ENCODE measurements at regions not wholly inside any gene's neighbourhood (a gene's known extent, or its start where the extent isn't known, plus 50 kb on each side); places are given as distances from the start of the nearest gene placed in this dataset.

- H3K9me2 ChIP-seq (replicated peaks; ENCODE audit: insufficient read depth, low read length), result no peaks in the 10 kb centered on the region
- H3K4me2 ChIP-seq (ENCODE audit: low read depth, low read length, poor library complexity, severe bottlenecking), result no peak overlapping the region
Observed at GRCh38 chr7:13036256-13036780, 348.9 kb downstream of the ARL4A start.

GRCh38 chr7:13037216-13037615, 349.8 kb downstream of the ARL4A start:
- no peaks in the 10 kb centered on the region for H3K79me2 ChIP-seq (ENCODE audit: insufficient read depth, low read length)
- no peaks in the 10 kb centered on the region for H3K36me3 ChIP-seq (ENCODE audit: low read length)
- H4K20me1 ChIP-seq (ENCODE audit: low read depth, low read length), result no peaks in the 10 kb centered on the region
- H3F3A ChIP-seq (ENCODE audit: insufficient read depth), result no peaks in the 10 kb centered on the region
- H3K4me3 ChIP-seq (ENCODE audit: insufficient read depth, low read length, poor library complexity, severe bottlenecking), result no peak overlapping the region
- H2AFZ ChIP-seq (ENCODE audit: low read depth, low read length, severe bottlenecking), result no peak overlapping the region
- no peak for TF ChIP-seq EZH2phosphoT487 (conservative IDR thresholded peaks at IDR 0.05; ENCODE audit: low read length)
- no peak for TF ChIP-seq CTCF (IDR thresholded peaks at IDR 0.05; ENCODE audit: insufficient read depth, low read length, poor library complexity, severe bottlenecking)
- H3K9ac ChIP-seq (ENCODE audit: low read length), result no peak overlapping the region
- H3K27ac ChIP-seq (ENCODE audit: low read depth, low read length), result no peak overlapping the region
- H3K27me3 ChIP-seq (ENCODE audit: low read length), result no peaks in the 10 kb centered on the region
- H3K4me2 ChIP-seq (ENCODE audit: low read depth, low read length, poor library complexity, severe bottlenecking), result no peak overlapping the region
- no peaks in the 10 kb centered on the region for H3K9me2 ChIP-seq (replicated peaks; ENCODE audit: insufficient read depth, low read length)
- no peaks in the 10 kb centered on the region for H3K9me3 ChIP-seq (ENCODE audit: insufficient read depth, low read length)

More at GRCh38 chr7:13036256-13036780, 348.9 kb downstream of the ARL4A start:
- TF ChIP-seq CTCF (IDR thresholded peaks at IDR 0.05; ENCODE audit: insufficient read depth, low read length, poor library complexity, severe bottlenecking) (no peak), EZH2phosphoT487 (conservative IDR thresholded peaks at IDR 0.05; ENCODE audit: low read length) (no peak)
- no peak overlapping the region for H3K27ac ChIP-seq (ENCODE audit: low read depth, low read length)
- no peaks in the 10 kb centered on the region for H3F3A ChIP-seq (ENCODE audit: insufficient read depth)
- H3K9me3 ChIP-seq (ENCODE audit: insufficient read depth, low read length), result no peaks in the 10 kb centered on the region
- no peaks in the 10 kb centered on the region for H3K36me3 ChIP-seq (ENCODE audit: low read length)
- H3K9ac ChIP-seq (ENCODE audit: low read length), result no peak overlapping the region
- no peaks in the 10 kb centered on the region for H4K20me1 ChIP-seq (ENCODE audit: low read depth, low read length)
- no peaks in the 10 kb centered on the region for H3K79me2 ChIP-seq (ENCODE audit: insufficient read depth, low read length)
- H3K27me3 ChIP-seq (ENCODE audit: low read length), result no peaks in the 10 kb centered on the region
- no peak overlapping the region for H3K4me3 ChIP-seq (ENCODE audit: insufficient read depth, low read length, poor library complexity, severe bottlenecking)
- H2AFZ ChIP-seq (ENCODE audit: low read depth, low read length, severe bottlenecking), result no peak overlapping the region

GRCh38 chr7:13041368-13041988, 354.0 kb downstream of the ARL4A start:
- Histone ChIP-seq H3K36me3 (ENCODE audit: low read length) (no peaks in the 10 kb centered on the region), H3K27ac (ENCODE audit: low read depth, low read length) (no peak overlapping the region), H3K4me2 (ENCODE audit: low read depth, low read length, poor library complexity, severe bottlenecking) (no peak overlapping the region), H2AFZ (ENCODE audit: low read depth, low read length, severe bottlenecking) (no peak overlapping the region), H3F3A (ENCODE audit: insufficient read depth) (no peaks in the 10 kb centered on the region), H3K9me2 (replicated peaks; ENCODE audit: insufficient read depth, low read length) (no peaks in the 10 kb centered on the region), H3K9me3 (ENCODE audit: insufficient read depth, low read length) (no peaks in the 10 kb centered on the region), H3K4me3 (ENCODE audit: insufficient read depth, low read length, poor library complexity, severe bottlenecking) (no peak overlapping the region), H3K9ac (ENCODE audit: low read length) (no peak overlapping the region), H4K20me1 (ENCODE audit: low read depth, low read length) (no peaks in the 10 kb centered on the region), H3K79me2 (ENCODE audit: insufficient read depth, low read length) (no peaks in the 10 kb centered on the region), H3K27me3 (ENCODE audit: low read length) (no peaks in the 10 kb centered on the region)
- TF ChIP-seq EZH2phosphoT487 (conservative IDR thresholded peaks at IDR 0.05; ENCODE audit: low read length) (no peak), CTCF (IDR thresholded peaks at IDR 0.05; ENCODE audit: insufficient read depth, low read length, poor library complexity, severe bottlenecking) (no peak)

Data from SU-DHL-6 (cell line).